Activated B cell treated with CpG ODN at 0.5 μM for 24 hours (primary cell): ENCODE measurements at regions not wholly inside any gene's neighbourhood (a gene's known extent, or its start where the extent isn't known, plus 50 kb on each side); places are given as distances from the start of the nearest gene placed in this dataset.
"Not testable (repeated sequence)": the region's sequence is repeated elsewhere in the genome, so short reads cannot be mapped to it uniquely, and the experiment has no call there.

ENCODE experiments used
- ATAC-seq: fragments of 200-7000 bp; cut with Tn5 transposase; one replicate; pipeline ENCODE4 v1.10.0; 2021; ENCODE audit warnings: low read depth, mild to moderate bottlenecking, moderate library complexity
- CTCF ChIA-PET: fragments of 350-600 bp; sonication (Branson Sonifier 250); formaldehyde crosslinking; loops from one replicate; lab custom pipeline; 2021; ENCODE audit warnings: antibody characterized with exemption; lab: Charles Lee
- POLR2A ChIA-PET: fragments of 350-600 bp; sonication (Branson Sonifier 250); formaldehyde crosslinking; loops from one replicate; lab custom pipeline; 2021; ENCODE audit warnings: antibody characterized with exemption; lab: Charles Lee
- DNase-seq: peaks from one replicate; pipeline ENCODE4 v3.0.0; 2022
- H3K27ac Mint-ChIP-seq: one replicate; pipeline ENCODE4 v1.8.0; 2020; ENCODE audit warnings: mixed read lengths
- H3K27me3 Mint-ChIP-seq: one replicate; pipeline ENCODE4 v1.8.0; 2021; ENCODE audit warnings: mixed read lengths
- H3K36me3 Mint-ChIP-seq: one replicate; pipeline ENCODE4 v1.8.0; 2021; ENCODE audit warnings: low read depth, mixed read lengths
- H3K4me1 Mint-ChIP-seq: one replicate; pipeline ENCODE4 v1.8.0; 2021; ENCODE audit warnings: mixed read lengths
- H3K4me3 Mint-ChIP-seq: one replicate; pipeline ENCODE4 v1.8.0; 2020; ENCODE audit warnings: mild to moderate bottlenecking, mixed read lengths
- H3K9me3 Mint-ChIP-seq: one replicate; pipeline ENCODE4 v1.8.0; 2020; ENCODE audit warnings: mixed read lengths
- intact Hi-C: fragments of 100-400 bp; cut with micrococcal nuclease; formaldehyde crosslinking; loops from one replicate; pipeline ENCODE4 v1.15.1; 2024
- TF ChIP-seq, protein P1 (sequence below): fragments of 200-600 bp; IDR thresholded peaks from one replicate; pipeline ENCODE4 v1.8.0; 2022; ENCODE audit warnings: antibody characterized with exemption, mild to moderate bottlenecking

GRCh38 chr12:40172879-40173278, 51.9 kb upstream of the LRRK2 start:
- Mint-ChIP-seq H3K27ac (no peak overlapping the region), H3K4me3 (no peak overlapping the region), H3K4me1 (peaks cover 46% of the 10 kb centered on the region), H3K27me3 (no peaks in the 10 kb centered on the region), H3K36me3 (no peaks in the 10 kb centered on the region), H3K9me3 (no peaks in the 10 kb centered on the region)
- CTCF ChIA-PET, result interaction anchor here (0.6 to 1.5 kb wide), 2 partner anchors 118 to 141 kb away, joined by 3 read pairs; no protein-coding TSS in a partner anchor
- TF ChIP-seq, protein P1, sequence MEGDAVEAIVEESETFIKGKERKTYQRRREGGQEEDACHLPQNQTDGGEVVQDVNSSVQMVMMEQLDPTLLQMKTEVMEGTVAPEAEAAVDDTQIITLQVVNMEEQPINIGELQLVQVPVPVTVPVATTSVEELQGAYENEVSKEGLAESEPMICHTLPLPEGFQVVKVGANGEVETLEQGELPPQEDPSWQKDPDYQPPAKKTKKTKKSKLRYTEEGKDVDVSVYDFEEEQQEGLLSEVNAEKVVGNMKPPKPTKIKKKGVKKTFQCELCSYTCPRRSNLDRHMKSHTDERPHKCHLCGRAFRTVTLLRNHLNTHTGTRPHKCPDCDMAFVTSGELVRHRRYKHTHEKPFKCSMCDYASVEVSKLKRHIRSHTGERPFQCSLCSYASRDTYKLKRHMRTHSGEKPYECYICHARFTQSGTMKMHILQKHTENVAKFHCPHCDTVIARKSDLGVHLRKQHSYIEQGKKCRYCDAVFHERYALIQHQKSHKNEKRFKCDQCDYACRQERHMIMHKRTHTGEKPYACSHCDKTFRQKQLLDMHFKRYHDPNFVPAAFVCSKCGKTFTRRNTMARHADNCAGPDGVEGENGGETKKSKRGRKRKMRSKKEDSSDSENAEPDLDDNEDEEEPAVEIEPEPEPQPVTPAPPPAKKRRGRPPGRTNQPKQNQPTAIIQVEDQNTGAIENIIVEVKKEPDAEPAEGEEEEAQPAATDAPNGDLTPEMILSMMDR, result no peak
- intact Hi-C loops, result no loop called here
- DNase-seq, result no peak
- POLR2A ChIA-PET, result interaction anchor here (4.5 kb wide), 1 partner anchor 52 kb away, joined by 16 read pairs; the partner anchor contains the start of gene LRRK2
- ATAC-seq, result no peak

- intact Hi-C loops, result no loop called here
- ATAC-seq (no peak), DNase-seq (no peak)
- ChIA-PET POLR2A (interaction anchor here (0.7 to 4.5 kb wide), 3 partner anchors 13 to 92 kb away, joined by 3 to 16 read pairs (median 3); partner anchors contain the start of gene LRRK2), CTCF (no interaction called here)
- no peaks in the 10 kb centered on the region for H3K36me3 Mint-ChIP-seq
- TF ChIP-seq, protein P1, result no peak
- H3K9me3 Mint-ChIP-seq, result no peaks in the 10 kb centered on the region
- no peak overlapping the region for H3K4me3 Mint-ChIP-seq
- H3K27me3 Mint-ChIP-seq, result no peaks in the 10 kb centered on the region
- peaks cover 46% of the 10 kb centered on the region for H3K4me1 Mint-ChIP-seq
- peak overlapping the region; percentile 30 for H3K27ac Mint-ChIP-seq
These were observed 53.3 kb upstream of the LRRK2 start for GRCh38 chr12:40171501-40171900.

- ATAC-seq (no peak), DNase-seq (no peak)
- Mint-ChIP-seq H3K36me3 (no peaks in the 10 kb centered on the region), H3K4me3 (peak overlapping the region; percentile 1), H3K4me1 (peaks cover 46% of the 10 kb centered on the region), H3K27ac (peak overlapping the region; percentile 65), H3K27me3 (no peaks in the 10 kb centered on the region), H3K9me3 (no peaks in the 10 kb centered on the region)
- intact Hi-C loops, result no loop called here
- TF ChIP-seq, protein P1, result no peak
- CTCF ChIA-PET, result no interaction called here
- POLR2A ChIA-PET, result interaction anchor here (0.7 to 4.5 kb wide), 3 partner anchors 12 to 93 kb away, joined by 3 to 16 read pairs (median 3); partner anchors contain the start of gene LRRK2
These were observed 53.7 kb upstream of the LRRK2 start for GRCh38 chr12:40171066-40171465.

DNA sequence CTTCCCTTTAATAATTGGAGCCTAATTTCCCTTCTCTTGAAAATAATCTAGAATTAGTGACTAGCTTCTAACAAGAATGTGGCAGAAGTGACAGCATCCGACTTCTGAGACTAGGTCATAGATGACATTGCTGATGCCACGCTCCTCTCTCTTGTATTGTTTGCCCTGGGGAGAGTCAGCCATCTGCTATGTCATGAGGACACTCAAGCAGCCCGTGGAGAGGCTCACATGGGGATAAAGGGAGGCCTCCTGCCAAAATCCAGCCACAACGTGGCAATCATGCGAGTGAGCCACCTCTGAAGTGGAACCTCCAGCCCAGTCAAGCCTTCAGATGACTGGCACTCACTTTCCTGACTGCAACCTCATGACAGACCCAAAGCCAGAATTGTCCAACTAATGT, 54.2 kb upstream of the LRRK2 start:
- no peak for DNase-seq
- peaks cover 46% of the 10 kb centered on the region for H3K4me1 Mint-ChIP-seq
- ChIA-PET CTCF (no interaction called here), POLR2A (interaction anchor here (0.7 to 4.5 kb wide), 4 partner anchors 12 to 93 kb away, joined by 3 to 16 read pairs (median 5); partner anchors contain the start of gene LRRK2)
- H3K9me3 Mint-ChIP-seq, result no peaks in the 10 kb centered on the region
- peak overlapping the region; percentile 1 for H3K4me3 Mint-ChIP-seq
- ATAC-seq, result peak; percentile 15
- intact Hi-C loops, result no loop called here
- H3K27me3 Mint-ChIP-seq, result no peaks in the 10 kb centered on the region
- H3K36me3 Mint-ChIP-seq, result no peaks in the 10 kb centered on the region
- TF ChIP-seq, protein P1, result no peak
- H3K27ac Mint-ChIP-seq, result peak overlapping the region; percentile 65

DNA sequence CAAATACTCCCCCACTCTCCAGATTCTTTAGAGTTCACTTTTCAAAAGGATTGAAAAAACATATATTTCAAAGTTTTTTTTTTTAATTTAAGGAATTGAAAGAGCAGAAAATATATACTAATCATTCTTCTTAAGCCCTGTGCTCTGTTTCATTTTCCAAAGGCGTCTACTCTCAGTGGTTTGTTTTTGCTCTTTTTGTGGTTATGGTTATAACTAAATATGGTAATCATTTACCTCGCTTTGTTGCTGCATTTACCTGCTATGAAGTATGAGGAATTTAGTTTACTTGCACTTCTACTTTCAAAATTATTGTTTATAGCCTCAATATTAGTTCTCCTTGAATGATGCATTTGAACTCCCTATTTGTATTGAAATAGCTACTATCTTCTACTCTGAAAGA, 55.9 kb upstream of the LRRK2 start:
- POLR2A ChIA-PET, result interaction anchor here (1.6 to 2.6 kb wide), 4 partner anchors 10 to 55 kb away, joined by 4 to 19 read pairs (median 8); partner anchors contain the start of gene LRRK2
- Mint-ChIP-seq H3K36me3 (peaks cover 2% of the 10 kb centered on the region), H3K4me1 (peaks cover 34% of the 10 kb centered on the region), H3K27me3 (no peaks in the 10 kb centered on the region), H3K27ac (peak overlapping the region; percentile 82), H3K9me3 (peaks cover 4% of the 10 kb centered on the region), H3K4me3 (peak overlapping the region; percentile 70)
- CTCF ChIA-PET, result interaction anchor here (1.6 kb wide), 1 partner anchor 23 kb away, joined by 3 read pairs; no protein-coding TSS in a partner anchor
- ATAC-seq (peak; percentile 77), DNase-seq (no peak)
- intact Hi-C loops, result loop anchor here (1.0 kb wide), 5 partner anchors 11 to 93 kb away; no protein-coding TSS in a partner anchor
- TF ChIP-seq, protein P1, result no peak

DNA sequence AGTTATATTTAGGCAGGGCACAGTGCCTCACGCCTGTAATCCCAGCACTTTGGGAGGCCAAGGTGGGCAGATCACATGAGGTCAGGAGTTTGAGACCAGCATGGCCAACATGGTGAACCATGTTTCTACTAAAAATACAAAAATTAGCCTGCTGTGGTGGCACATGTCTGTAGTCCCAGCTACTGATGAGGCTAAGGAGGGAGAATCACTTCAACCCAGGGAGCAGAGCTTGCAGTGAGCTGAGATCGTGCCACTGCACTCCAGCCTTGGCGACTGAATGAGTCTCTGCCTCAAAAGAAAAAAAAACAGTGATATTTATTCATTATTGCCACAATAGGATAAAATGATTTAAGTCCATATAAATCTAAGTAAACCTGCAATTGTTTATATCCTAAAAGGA, 56.4 kb upstream of the LRRK2 start:
- ChIA-PET CTCF (interaction anchor here (1.6 kb wide), 1 partner anchor 23 kb away, joined by 3 read pairs; no protein-coding TSS in a partner anchor), POLR2A (interaction anchor here (1.6 to 2.6 kb wide), 4 partner anchors 10 to 56 kb away, joined by 4 to 19 read pairs (median 8); partner anchors contain the start of gene LRRK2)
- peak; percentile 44 for ATAC-seq
- not testable (repeated sequence) for H3K9me3 Mint-ChIP-seq, DNase-seq, H3K27me3 Mint-ChIP-seq, H3K36me3 Mint-ChIP-seq
- H3K27ac Mint-ChIP-seq, result peak overlapping the region; percentile 82
- intact Hi-C loops, result loop anchor here (1.0 kb wide), 4 partner anchors 10 to 94 kb away; no protein-coding TSS in a partner anchor
- peaks cover 34% of the 10 kb centered on the region for H3K4me1 Mint-ChIP-seq
- H3K4me3 Mint-ChIP-seq, result peak overlapping the region; percentile 70
